BLaER1 (cell line): ENCODE measurements at regions not wholly inside any gene's neighbourhood (a gene's known extent, or its start where the extent isn't known, plus 50 kb on each side); places are given as distances from the start of the nearest gene placed in this dataset.
"Not testable (repeated sequence)": the region's sequence is repeated elsewhere in the genome, so short reads cannot be mapped to it uniquely, and the experiment has no call there.

Source experiments
- H3K27ac ChIP-seq: shearing (Covaris generic); formaldehyde crosslinking; 2 replicates; pipeline ENCODE4 v1.8.1; 2022
- H3K27me3 ChIP-seq: shearing (Covaris generic); formaldehyde crosslinking; 2 replicates; pipeline ENCODE4 v1.8.1; 2022
- H3K36me3 ChIP-seq: shearing (Covaris generic); formaldehyde crosslinking; 2 replicates; pipeline ENCODE4 v1.8.1; 2022
- H3K4me1 ChIP-seq: shearing (Covaris generic); formaldehyde crosslinking; 2 replicates; pipeline ENCODE4 v1.8.1; 2022
- H3K4me2 ChIP-seq: shearing (Covaris generic); formaldehyde crosslinking; 2 replicates; pipeline ENCODE4 v1.8.1; 2022
- H3K4me3 ChIP-seq: shearing (Covaris generic); formaldehyde crosslinking; 2 replicates; pipeline ENCODE4 v1.8.1; 2022
- H3K9ac ChIP-seq: shearing (Covaris generic); formaldehyde crosslinking; 2 replicates; pipeline ENCODE4 v1.8.1; 2022
- H3K9me3 ChIP-seq: shearing (Covaris generic); formaldehyde crosslinking; 2 replicates; pipeline ENCODE4 v1.8.1; 2022
- H4K20me1 ChIP-seq: shearing (Covaris generic); formaldehyde crosslinking; 2 replicates; pipeline ENCODE4 v1.8.1; 2022
- Cebpa-rat ChIP-seq: shearing (Covaris generic); IDR thresholded peaks from 2 replicates; pipeline ENCODE4 v1.8.1; 2022

- Histone ChIP-seq H3K9ac (no peak overlapping the region), H3K4me1 (no peaks in the 10 kb centered on the region), H3K9me3 (no peaks in the 10 kb centered on the region), H3K4me3 (no peak overlapping the region), H3K4me2 (no peak overlapping the region), H3K27me3 (no peaks in the 10 kb centered on the region), H3K27ac (no peak overlapping the region), H3K36me3 (no peaks in the 10 kb centered on the region), H4K20me1 (no peaks in the 10 kb centered on the region)
- no peak for TF ChIP-seq Cebpa-rat
These were observed 1060.0 kb upstream of the DDX18 start for GRCh38 chr2:116754381-116755101.

GRCh38 chr2:116761864-116762263 lies 1052.6 kb upstream of the DDX18 start:
- Histone ChIP-seq H3K27ac (no peak overlapping the region), H3K9me3 (no peaks in the 10 kb centered on the region), H3K4me1 (no peaks in the 10 kb centered on the region), H3K27me3 (no peaks in the 10 kb centered on the region), H3K4me2 (no peak overlapping the region), H3K9ac (no peak overlapping the region), H4K20me1 (no peaks in the 10 kb centered on the region), H3K4me3 (no peak overlapping the region), H3K36me3 (no peaks in the 10 kb centered on the region)
- no peak for TF ChIP-seq Cebpa-rat

GRCh38 chr2:116769514-116769913 lies 1045.0 kb upstream of the DDX18 start:
- Histone ChIP-seq H3K4me2 (no peak overlapping the region), H3K9me3 (no peaks in the 10 kb centered on the region), H4K20me1 (no peaks in the 10 kb centered on the region), H3K27me3 (no peaks in the 10 kb centered on the region), H3K9ac (no peak overlapping the region), H3K36me3 (no peaks in the 10 kb centered on the region), H3K4me1 (no peaks in the 10 kb centered on the region), H3K4me3 (no peak overlapping the region), H3K27ac (no peak overlapping the region)
- no peak for TF ChIP-seq Cebpa-rat

- no peak overlapping the region for H3K4me3 ChIP-seq
- TF ChIP-seq Cebpa-rat = no peak
- no peaks in the 10 kb centered on the region for H3K36me3 ChIP-seq
- no peak overlapping the region for H3K27ac ChIP-seq
- no peaks in the 10 kb centered on the region for H3K9me3 ChIP-seq
- no peak overlapping the region for H3K4me2 ChIP-seq
- H3K9ac ChIP-seq = no peak overlapping the region
- no peaks in the 10 kb centered on the region for H3K4me1 ChIP-seq
- H3K27me3 ChIP-seq = no peaks in the 10 kb centered on the region
- no peaks in the 10 kb centered on the region for H4K20me1 ChIP-seq
These were observed 1037.9 kb upstream of the DDX18 start for GRCh38 chr2:116776556-116776955.

- no peaks in the 10 kb centered on the region for H3K27me3 ChIP-seq
- TF ChIP-seq Cebpa-rat = no peak
- H3K36me3 ChIP-seq = no peaks in the 10 kb centered on the region
- no peaks in the 10 kb centered on the region for H3K4me1 ChIP-seq
- H3K9me3 ChIP-seq = no peaks in the 10 kb centered on the region
- H3K4me2 ChIP-seq = no peak overlapping the region
- H3K9ac ChIP-seq = no peak overlapping the region
- H4K20me1 ChIP-seq = no peaks in the 10 kb centered on the region
- H3K27ac ChIP-seq = no peak overlapping the region
- no peak overlapping the region for H3K4me3 ChIP-seq
These were observed 1026.6 kb upstream of the DDX18 start for GRCh38 chr2:116787848-116788247.

GRCh38 chr2:116802671-116803070 lies 1011.8 kb upstream of the DDX18 start:
- Histone ChIP-seq H3K4me3 (no peak overlapping the region), H4K20me1 (no peaks in the 10 kb centered on the region), H3K4me2 (no peak overlapping the region), H3K36me3 (no peaks in the 10 kb centered on the region), H3K27me3 (no peaks in the 10 kb centered on the region), H3K9me3 (peaks cover 27% of the 10 kb centered on the region), H3K4me1 (no peaks in the 10 kb centered on the region), H3K9ac (no peak overlapping the region), H3K27ac (no peak overlapping the region)
- TF ChIP-seq Cebpa-rat = no peak

GRCh38 chr2:116804901-116805300 lies 1009.6 kb upstream of the DDX18 start:
- TF ChIP-seq Cebpa-rat = no peak
- no peak overlapping the region for H3K9ac ChIP-seq
- H3K4me3 ChIP-seq = no peak overlapping the region
- H3K27ac ChIP-seq = no peak overlapping the region
- no peak overlapping the region for H3K4me2 ChIP-seq
- no peaks in the 10 kb centered on the region for H3K27me3 ChIP-seq
- H4K20me1 ChIP-seq = no peaks in the 10 kb centered on the region
- no peaks in the 10 kb centered on the region for H3K4me1 ChIP-seq
- no peaks in the 10 kb centered on the region for H3K36me3 ChIP-seq
- H3K9me3 ChIP-seq = peaks cover 27% of the 10 kb centered on the region

- not testable (repeated sequence) for H3K27ac ChIP-seq, H3K36me3 ChIP-seq, H3K9ac ChIP-seq, H3K4me2 ChIP-seq, H3K4me1 ChIP-seq, H3K27me3 ChIP-seq, H3K4me3 ChIP-seq, H4K20me1 ChIP-seq
- peaks cover 25% of the 10 kb centered on the region for H3K9me3 ChIP-seq
These were observed 1008.0 kb upstream of the DDX18 start for GRCh38 chr2:116806505-116806904.

- Histone ChIP-seq H3K27ac (no peak overlapping the region), H3K4me1 (no peaks in the 10 kb centered on the region), H3K36me3 (no peaks in the 10 kb centered on the region), H3K9ac (no peak overlapping the region), H3K27me3 (no peaks in the 10 kb centered on the region), H3K4me3 (no peak overlapping the region), H3K4me2 (no peak overlapping the region), H4K20me1 (no peaks in the 10 kb centered on the region), H3K9me3 (no peaks in the 10 kb centered on the region)
- TF ChIP-seq Cebpa-rat = no peak
These were observed 1005.4 kb upstream of the DDX18 start for GRCh38 chr2:116809109-116809508.

GRCh38 chr2:116810071-116810470 lies 1004.4 kb upstream of the DDX18 start:
- H3K9me3 ChIP-seq = no peaks in the 10 kb centered on the region
- no peak overlapping the region for H3K27ac ChIP-seq
- H3K36me3 ChIP-seq = no peaks in the 10 kb centered on the region
- no peak overlapping the region for H3K4me3 ChIP-seq
- no peaks in the 10 kb centered on the region for H4K20me1 ChIP-seq
- H3K4me1 ChIP-seq = no peaks in the 10 kb centered on the region
- H3K27me3 ChIP-seq = no peaks in the 10 kb centered on the region
- TF ChIP-seq Cebpa-rat = no peak
- no peak overlapping the region for H3K9ac ChIP-seq
- H3K4me2 ChIP-seq = no peak overlapping the region

GRCh38 chr2:116810645-116811044 lies 1003.8 kb upstream of the DDX18 start:
- Histone ChIP-seq H4K20me1 (no peaks in the 10 kb centered on the region), H3K4me2 (no peak overlapping the region), H3K4me3 (no peak overlapping the region), H3K27me3 (no peaks in the 10 kb centered on the region), H3K4me1 (no peaks in the 10 kb centered on the region), H3K9ac (no peak overlapping the region), H3K36me3 (no peaks in the 10 kb centered on the region), H3K27ac (no peak overlapping the region), H3K9me3 (no peaks in the 10 kb centered on the region)
- no peak for TF ChIP-seq Cebpa-rat
